Astrocyte of the hippocampus (primary cell): ENCODE measurements at regions not wholly inside any gene's neighbourhood (a gene's known extent, or its start where the extent isn't known, plus 50 kb on each side); places are given as distances from the start of the nearest gene placed in this dataset.
"Not testable (repeated sequence)": the region's sequence is repeated elsewhere in the genome, so short reads cannot be mapped to it uniquely, and the experiment has no call there.

ENCODE experiments used
- DNase-seq: peaks from one replicate; pipeline ENCODE4 v3.0.0; 2011; ENCODE audit warnings: low read depth, low spot score

DNA sequence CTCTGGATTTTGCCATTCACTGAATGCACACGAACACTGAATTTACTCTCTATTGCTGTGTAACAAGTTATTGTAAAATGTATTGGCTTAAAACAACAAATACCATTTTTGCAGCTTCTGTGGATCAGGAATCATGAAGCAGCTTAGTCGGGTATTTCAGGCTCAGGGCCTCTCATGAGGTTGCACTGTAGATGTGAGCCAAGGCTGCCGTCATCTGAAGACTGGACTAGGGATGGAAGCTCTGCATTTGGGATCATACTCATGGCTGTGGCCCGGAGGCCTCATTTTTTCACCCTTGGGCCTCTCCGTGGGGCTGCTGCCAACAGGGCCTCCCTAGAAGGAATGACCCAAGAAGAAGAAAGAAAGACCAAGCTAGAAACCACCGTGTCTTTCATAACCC, 492.4 kb upstream of the CDH4 start:
- no peak for DNase-seq

DNA sequence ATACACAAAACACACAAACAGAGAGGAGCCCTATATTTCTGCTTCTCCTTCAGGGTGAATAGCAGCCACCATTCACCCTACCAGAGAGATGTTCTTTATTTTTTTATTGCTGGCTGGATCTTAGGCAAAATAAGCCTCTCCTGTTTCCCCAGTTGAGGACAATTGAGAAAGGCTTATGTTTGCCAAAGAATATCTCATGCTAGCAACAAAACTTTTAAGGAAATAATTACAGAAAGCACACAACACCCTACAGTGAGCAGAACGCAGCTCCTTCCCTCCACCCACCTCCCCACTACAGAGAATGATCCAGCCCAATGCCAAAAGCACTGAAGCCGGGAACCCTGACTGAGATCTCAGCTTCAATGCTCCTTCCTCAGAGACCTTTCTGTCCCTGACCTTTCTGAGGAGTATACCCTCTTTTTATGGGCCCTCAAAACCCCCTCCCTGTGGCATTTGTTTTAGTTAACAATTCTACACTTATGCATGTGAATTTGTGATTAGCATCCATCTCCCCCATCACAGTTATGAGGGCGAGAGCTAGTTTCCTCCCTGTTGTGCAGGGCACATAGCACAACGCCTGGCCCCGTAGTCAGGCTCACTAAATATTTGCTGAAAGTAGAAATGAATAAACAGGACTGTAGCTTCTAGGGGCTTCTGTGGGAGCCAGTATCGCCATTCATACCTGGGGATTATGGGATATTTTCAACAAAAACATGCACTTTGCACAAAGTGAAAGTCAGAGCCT, 491.6 kb upstream of the CDH4 start:
- no peak for DNase-seq

DNA sequence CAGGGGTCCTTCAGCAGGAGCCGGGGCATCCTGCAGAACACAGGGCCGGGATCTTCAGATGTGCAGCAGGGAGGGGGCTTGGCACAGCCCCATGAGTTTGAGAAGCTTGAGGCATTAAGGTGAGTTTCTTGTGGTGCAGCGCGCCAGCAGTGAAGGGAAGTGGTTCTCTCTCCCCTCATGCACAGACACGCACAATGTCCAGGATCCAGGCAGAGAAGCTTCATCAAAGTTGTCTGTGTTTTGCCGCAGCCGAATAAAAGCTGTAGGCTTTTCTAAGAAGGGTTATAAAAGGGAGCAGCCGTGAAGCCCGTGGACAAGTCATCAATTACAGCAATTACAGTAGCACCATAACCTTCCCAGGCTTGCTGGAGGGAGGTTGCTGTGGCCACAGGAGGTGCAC, 491.0 kb upstream of the CDH4 start:
- no peak for DNase-seq

- no peak for DNase-seq
Observed at GRCh38 chr20:60762386-60762785, 489.7 kb upstream of the CDH4 start.

DNA sequence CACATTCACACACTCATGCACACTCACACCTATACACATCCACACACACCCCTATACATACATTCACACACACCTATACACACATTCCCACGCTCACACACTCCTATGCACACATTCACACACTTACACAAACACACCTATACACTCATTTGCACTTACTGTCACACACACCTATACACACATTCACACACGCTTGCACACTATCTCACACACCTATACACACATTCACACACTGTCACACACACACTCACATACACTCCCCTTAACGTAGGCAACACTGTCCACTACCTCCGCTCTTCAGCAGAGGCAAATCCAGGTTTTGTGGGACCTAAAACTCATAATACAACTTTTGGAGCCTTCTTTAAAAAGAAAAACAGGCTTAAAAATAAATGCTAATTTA, 487.7 kb upstream of the CDH4 start:
- DNase-seq = no peak

DNA sequence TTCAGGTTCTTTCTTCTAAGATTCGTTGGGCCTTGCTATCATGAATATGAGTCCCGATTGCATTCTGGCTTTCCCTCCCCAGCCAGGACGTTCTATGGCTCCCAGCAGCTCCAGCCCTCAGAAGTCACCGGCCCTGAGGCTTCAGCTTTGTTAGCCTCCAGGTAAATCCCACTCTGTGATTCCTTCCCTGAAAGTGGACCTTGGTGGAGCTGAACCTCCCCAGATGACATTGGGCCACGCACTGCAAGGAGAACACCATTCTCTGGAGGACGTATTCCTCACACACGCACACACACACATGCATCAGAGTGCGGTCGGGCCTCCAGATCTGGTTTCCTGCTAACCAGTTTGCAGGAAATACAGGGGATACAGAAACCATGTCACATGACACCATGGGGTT, 487.3 kb upstream of the CDH4 start:
- no peak for DNase-seq

DNA sequence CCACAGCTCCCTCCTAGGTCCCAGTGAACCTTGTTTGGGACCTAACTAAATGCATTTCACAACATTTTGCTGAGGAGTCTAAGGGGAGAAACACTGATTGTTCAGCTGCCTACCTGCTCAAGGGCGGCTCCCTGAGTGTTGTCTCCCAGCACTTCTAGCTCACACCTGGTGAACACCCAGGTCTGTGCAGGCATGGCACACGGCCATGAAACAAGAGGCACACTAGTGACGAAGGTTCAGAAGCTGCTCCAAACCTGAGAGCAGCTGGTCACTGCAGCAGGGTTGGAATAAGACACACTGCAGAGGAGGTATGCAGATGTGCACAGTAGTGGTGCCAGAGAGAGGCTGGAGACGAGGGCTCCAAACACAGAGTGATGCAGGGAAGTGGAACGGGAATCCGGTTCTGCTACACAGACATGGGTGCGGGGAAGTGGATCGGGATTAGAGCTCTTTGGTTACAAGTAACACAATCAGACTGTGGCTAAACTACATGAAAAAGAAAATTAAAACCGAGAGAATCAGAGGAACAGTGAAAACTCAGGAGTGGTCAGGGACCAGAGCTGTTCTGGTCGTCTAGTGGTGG, 486.1 kb upstream of the CDH4 start:
- no peak for DNase-seq

- no peak for DNase-seq
Observed at GRCh38 chr20:60768216-60768615, 483.8 kb upstream of the CDH4 start.

GRCh38 chr20:60780388-60781025, 471.6 kb upstream of the CDH4 start:
- no peak for DNase-seq

- no peak for DNase-seq
Observed at GRCh38 chr20:60782959-60783625, 469.0 kb upstream of the CDH4 start.

GRCh38 chr20:60785301-60785700, 466.8 kb upstream of the CDH4 start:
- DNase-seq = no peak

DNA sequence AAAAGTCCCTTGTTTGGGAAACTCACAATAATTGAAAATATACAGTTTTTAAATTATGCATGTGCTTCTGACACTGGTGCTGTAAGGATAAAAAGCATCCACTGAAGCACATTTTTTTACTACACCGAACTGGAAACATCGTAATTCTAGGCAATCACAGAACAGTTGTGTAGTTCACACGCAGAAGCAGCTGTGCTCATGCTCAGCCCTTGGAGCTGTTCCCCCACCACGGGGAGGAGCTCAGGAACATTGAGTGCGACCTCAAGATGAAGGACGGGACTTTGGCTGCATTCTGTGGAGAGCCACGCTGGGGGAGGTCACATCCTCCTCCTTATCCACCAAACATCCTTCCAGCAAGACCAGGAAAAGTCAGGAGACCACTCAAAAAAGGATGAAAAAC, 466.3 kb upstream of the CDH4 start:
- DNase-seq = no peak

DNA sequence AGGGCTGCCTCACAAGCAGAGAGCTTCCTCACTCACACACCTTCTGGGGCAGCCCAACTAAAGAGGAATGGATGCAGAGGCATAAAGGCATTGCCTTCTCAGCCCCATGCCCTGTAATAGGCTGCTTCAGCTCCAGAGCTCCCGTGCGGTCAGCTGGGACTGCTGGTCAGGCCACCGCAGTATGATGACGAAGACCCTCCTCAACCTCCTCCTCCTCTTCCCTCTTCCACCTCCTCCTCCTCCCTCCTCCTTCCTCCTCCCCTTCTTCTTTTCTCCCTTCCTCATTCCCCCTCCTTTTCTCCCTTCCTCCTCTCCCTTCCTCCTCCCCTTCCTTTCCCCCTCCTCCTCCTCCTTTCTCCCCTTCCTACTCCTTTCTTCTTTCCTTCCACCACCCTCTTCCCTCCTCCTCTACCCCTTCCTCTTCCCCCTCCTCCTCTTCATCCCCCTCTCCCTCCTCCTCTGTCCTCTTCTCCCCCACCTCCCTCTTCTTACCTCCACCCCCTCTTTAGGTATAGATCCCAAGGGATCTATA, 465.3 kb upstream of the CDH4 start:
- DNase-seq = no peak

DNA sequence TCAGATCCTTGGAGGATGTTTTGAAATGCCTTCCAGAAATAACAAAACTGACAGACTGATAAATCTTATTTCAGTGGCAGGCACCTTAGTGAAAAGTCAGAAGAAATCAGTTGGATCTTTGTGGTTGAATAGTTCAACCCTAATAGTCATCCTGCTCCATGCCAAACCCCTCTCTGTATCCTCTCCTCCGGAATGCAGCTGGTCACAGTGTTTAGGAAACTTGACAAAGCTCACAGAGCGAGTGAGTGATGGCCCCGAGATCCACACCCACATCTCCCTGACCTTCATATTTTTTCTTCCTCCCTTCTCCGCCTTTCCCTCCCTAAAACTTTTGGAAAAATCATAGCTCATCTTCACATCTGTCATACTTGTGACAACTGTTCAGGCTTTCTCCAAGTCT, 464.8 kb upstream of the CDH4 start:
- no peak for DNase-seq

GRCh38 chr20:60788070-60788469, 464.0 kb upstream of the CDH4 start:
- no peak for DNase-seq

- DNase-seq = no peak
Observed at GRCh38 chr20:60789399-60789798, 462.7 kb upstream of the CDH4 start.

GRCh38 chr20:60790339-60790738, 461.7 kb upstream of the CDH4 start:
- not testable (repeated sequence) for DNase-seq

DNA sequence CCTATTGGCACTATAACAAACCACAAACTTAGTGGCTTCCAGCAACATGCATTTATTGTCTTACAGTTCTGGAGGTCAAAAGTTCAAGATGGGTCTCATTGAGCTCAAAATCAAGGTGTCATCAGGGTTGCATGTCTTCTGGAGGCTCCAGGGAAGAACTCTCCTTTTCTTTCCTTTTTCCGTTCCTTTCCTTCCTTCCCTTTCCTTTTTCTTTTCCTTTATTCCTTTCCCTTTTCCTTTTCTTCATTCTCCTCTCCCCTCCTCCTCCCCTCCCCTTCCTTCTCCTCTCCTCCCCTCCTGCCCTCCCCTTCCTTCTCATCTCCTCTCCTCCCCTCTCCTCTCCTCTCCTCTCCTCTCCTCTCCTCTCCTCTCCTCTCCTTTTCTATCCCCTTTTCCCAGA, 460.2 kb upstream of the CDH4 start:
- no peak for DNase-seq

DNA sequence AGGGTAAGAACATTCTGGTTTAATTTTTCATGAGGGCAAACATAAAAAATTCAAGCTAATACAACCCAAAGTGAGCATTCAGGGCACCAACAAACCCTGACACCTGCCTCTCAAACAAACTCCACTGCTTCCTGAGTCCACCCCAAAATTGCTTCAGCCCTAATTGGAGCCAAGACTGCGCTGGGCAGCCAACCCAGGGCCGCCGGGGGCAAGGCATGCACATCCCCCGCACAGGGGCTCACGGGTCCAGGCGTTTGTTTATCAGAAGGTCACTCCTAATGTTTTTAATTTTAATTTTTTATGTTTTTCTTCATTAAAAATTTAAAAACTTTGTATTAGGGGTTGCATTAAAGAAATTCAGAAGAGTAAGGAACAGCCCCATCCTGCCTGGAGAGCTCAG, 459.1 kb upstream of the CDH4 start:
- no peak for DNase-seq

DNA sequence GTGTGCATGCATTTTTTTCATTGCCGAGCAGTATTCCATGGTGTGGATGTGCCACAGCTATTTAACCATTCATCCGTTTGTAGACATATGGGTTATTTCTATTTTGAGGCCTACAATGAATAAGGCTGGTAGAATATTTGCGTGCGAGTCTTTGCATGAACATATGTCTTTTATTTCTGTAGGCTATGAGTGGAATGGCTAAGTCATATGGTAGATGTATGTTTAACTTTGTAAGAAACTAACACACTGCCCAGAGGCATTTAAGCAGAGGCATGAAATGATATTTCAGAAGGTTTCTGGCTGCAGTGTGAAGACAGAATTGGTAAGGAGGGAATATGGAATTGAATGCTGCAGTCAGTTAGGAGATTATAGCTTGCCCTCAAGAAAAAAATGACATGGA, 457.4 kb upstream of the CDH4 start:
- DNase-seq = no peak

DNA sequence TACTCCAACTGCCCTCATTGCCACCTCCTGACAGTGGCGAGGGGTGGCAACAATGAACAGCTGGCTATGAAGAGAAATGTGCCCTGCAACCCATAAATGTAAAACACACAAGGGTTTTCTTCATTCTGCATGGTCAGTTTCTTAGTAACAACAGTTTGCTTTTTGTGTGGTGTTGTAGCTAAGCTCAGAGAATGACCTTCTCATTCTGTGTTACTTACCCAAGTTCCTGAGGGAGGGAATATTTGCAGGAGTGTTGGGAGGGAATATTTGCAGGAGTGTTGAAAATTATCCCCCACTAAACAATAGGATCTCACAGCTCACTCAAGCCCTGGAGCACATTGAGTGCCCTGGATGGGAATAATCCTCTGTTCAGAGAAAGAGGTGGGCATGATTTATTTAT, 456.4 kb upstream of the CDH4 start:
- DNase-seq = no peak

DNA sequence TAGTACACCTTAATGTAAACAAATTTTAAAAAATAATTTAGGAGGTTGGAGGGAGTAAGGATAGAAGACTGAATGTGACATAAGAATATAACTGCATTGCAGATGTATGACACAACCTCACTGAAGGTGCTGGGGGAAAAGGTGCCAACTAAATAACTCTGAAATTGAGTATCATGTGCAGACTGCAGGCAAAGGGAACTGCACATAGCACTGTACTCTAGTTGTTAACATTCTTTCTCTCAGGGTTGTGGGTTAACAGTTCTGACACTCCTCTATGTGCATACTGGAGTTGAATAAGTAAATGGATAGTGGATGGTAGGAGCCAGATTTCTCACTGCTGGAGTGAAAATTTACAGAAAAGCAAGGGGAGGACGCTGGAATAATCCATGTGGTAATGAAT, 451.9 kb upstream of the CDH4 start:
- no peak for DNase-seq

DNA sequence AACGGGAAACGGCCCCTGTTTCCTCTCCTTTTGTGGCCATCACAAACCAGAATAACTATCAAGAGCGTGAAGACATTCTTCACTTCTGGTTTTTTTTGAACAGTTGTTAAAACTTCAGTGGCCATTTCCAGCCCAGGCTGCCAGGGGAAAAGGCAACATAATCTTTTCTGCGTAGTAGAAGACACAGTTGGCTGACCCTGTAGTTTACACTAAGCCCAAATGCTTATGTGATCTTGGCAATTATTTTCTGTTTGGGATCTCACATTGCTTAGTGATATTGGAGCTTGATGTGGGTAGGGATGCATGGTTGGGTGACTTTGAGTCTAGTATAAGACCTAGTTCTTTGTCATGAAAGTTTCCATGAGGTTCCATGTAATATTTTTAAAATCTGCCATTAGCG, 449.4 kb upstream of the CDH4 start:
- no peak for DNase-seq
